NCI-H82 (cell line): ENCODE measurements at regions not wholly inside any gene's neighbourhood (a gene's known extent, or its start where the extent isn't known, plus 50 kb on each side); places are given as distances from the start of the nearest gene placed in this dataset.

ENCODE experiments used
- DNase-seq: peaks from one replicate; lab custom pipeline; 2025; lab: John Stamatoyannopoulos, UW

DNA sequence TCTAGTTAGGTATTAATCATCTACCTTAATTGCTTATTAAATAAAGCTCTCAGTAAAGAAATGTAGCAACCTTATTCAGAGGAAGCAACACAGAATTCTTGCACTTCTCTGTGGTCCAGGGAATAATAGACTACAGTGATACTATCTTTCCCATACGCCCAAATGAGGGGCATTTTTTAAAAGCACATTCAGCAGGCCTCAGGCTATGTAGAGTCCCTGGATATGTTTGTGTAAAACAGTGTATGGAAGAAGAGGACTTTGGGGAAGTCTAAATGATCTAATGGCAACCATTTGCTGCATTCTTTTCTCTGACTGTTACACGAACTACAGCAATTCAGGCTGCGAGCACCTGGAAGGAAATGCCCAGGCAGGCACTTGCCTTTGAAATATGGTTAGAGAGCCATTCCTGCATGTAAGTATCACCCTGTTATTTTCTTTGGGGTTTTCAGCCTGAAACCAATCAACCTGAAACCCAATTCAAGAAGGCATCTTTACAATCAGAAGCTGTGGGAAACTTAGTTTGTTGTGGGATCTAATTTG is 1814.7 kb upstream of the CELF4 start:
- no peak for DNase-seq

DNA sequence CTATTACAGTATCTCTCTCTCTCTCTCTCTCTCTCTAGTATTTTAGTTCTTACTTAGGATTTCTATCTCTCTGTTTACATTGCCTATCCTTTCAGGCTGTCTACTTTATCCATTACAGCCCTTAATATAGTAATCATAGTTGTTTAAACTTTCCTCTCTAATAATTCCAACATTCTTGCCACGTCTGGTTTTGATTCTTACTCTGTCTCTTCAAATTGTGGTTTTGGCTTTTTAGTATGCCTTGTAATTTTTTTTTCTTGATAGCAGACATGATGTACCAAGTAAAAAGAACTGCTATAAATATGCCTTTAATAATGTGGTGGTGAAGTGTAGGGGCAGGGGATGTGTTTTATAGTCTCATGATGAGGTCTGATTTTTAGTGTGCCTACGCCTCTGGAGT is 1809.5 kb upstream of the CELF4 start:
- DNase-seq = no peak

DNA sequence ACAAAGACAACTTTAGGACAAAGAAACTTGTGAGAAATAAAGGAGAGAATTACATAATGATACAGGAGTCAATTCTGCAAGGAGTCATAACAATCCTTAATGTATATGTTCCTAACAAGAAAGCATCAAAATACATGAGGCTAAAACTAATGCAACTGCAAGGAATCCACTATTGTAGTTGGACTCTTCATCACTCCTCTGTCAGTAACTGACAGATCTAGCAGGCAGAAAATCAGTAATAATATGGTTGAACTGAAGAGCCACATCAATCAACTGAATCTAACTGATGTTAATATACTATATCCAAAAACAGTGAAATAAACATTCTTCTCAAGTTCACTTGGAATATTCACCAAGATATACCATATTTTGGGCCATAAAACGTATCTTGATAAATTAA is 1806.4 kb upstream of the CELF4 start:
- DNase-seq = no peak

DNA sequence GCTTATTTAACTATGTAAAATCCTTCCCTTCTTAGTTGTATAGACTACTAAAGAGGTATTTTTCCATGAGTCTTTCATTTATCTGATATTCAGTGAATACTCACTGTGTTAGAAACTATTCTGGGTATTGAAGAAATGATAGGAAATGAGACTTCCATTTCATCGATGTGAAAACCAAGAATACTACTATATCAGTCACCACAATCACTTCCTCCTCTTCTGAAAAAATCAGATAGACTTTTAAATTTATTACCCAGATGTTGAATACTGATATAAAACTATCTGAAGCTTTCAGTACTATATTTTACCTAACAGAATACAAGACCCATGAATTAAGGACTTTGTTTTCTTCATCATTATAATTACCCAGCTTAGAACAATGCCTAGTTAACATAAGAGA is 1801.1 kb upstream of the CELF4 start:
- DNase-seq = no peak

DNA sequence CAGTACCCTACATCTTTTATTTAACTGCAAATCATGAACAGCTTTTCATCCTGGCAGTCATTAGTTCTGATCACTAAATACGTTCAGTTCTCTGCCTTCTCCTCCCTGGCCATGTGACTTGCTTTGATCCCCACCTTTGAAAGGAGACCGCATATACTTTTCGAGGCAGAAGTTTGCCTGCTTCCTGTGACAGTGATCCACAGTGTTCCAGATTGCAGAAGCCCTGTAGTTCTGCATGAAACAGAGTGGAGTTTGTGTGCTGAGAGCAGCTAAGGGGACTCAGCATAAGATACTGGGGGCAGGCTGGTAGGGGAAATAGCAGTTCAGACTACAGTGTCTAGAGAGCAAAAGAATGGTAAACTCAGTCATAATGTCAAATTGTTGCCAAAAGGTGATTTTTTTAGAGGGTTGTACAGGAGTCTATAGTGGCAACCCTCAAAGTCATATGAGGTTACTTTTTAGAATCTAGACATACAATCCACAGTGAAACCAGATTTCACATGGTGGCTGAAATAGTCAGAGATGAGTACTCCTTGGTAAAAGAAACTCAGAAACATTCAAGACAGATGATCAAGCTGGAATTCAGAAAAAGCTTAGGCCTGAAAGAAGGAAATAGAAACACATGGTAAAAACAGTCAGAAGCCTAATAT is 1800.4 kb upstream of the CELF4 start:
- DNase-seq = no peak

DNA sequence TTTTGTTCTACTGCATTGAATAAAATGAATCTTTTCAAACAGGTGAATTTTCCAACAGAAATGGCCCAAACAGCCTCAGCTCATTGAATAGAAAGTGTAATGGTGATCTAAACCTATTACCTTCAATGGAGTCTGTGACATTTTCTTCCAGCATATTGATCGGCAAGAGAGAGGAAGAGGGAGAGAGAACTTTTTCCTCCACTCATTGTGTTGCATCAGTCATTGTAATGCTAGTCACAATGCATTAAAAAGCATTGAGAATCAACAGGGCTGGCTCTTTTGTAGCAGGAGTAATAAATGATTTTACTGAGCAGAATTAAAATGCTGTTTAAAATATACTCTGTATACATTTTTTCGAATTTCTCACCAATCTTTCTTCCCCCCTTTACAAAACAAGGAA is 1794.5 kb upstream of the CELF4 start:
- no peak for DNase-seq

DNA sequence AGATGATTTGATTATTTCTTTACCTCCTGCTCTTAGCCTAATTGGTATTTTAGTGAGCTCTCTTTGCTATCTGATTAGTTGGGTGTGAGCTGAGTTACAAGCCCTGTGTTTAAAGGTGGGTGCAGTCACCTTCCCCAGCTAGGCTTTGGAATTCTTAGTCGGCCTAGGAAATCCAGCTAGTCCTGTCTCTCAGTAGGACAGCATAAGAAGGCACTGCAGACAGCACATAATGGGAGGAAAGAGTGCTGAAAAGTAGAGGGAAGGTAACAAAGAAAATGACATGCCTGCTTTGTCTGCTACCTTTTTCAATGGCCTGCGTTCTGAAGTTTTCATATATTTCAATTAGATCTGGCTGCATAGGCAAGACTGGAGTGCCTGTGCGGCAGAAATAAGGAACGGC is 1794.0 kb upstream of the CELF4 start:
- no peak for DNase-seq

DNA sequence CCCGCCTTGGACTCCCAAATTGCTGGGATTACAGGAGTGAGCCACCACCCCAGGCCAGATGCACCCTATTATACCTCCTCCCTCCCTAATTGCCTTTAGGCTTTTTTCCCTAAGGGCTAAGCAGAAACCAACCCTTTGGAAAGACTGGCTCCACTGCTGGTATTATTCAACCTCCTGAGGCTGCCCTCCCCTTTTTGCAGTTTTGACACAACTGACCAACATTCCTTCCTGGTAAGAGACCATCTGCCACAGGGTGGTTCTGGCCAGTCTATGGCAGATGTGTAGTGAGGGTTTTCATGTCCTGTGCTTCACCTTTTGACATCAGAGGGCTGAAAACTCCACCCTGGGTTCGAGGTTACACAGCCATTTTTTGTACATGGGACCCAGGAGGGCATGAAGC is 1785.3 kb upstream of the CELF4 start:
- DNase-seq = peak; percentile 13

DNA sequence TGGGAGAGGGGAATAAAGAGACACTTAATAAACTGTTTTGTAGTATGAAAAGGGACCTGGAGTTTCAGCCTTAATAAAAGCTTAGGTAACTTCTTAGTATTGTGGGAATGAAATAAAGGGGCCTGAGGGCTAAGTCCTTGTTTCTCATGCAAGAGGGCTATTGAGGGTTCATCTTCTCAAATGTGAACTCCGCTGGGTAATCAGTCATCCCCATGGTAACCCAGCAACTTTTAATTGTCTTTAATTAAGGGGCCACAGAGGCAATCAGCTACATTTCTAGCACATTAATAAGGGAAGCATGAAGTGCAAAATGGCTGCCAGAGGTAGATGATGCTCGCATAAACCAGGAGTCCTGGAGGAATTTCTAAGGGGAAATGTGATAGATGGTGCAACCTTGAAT is 1784.2 kb upstream of the CELF4 start:
- DNase-seq = no peak

DNA sequence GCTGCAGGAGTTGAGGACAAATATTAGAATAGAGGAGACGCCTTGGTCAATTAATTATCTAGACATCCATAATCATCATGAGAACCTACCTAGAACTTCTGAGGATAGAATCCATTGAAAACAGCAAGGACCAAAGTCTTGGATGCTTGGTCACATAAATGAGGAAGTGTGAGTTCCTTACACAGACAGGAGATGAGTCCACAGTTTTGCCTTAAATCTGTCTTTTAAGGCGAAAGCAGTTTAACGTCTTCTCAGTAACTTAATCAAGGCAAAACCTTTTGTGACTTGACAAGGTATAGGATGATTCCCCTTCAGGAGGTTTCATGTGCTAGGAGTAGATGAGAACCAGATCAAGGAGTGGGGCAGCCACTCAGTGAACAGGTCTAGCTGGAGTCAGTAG is 1783.2 kb upstream of the CELF4 start:
- no peak for DNase-seq

DNA sequence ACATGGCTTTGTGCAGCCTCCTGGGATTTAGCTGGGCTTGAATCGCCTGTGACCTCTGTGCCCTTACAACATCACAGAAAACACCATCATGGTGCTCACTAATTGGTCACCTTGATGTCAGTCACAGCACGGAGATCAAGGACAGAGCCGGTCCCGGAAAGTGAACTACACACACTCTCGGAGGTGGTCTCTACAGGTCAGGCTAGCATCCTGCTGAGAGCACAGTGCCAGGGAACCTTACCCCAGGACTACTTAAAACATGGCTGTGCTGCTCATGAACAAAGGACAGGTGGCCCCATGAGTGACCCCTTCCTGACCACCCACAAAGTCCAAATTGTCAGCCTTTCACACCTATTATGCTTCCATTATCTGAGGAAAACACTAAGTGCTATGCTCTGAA is 1782.1 kb upstream of the CELF4 start:
- no peak for DNase-seq

DNA sequence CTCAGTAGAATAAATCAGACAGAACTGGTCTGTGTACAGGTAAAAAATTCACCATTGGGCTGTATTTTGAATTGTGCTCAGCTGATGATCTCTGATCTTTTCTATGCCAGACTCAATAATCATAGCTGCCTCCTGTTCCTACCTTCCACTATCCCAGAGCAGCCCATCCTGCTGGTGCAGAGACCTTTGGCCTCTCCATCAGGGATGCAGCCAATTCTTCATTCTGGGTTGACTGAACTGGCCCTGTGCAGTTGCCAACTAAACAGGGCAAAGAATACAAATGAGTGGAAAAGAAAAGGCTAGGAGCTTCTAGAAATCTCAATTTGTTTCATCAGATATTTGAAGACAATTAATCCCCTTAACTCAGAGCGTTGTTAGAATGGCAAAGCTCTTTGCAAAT is 1781.3 kb upstream of the CELF4 start:
- DNase-seq = no peak

DNA sequence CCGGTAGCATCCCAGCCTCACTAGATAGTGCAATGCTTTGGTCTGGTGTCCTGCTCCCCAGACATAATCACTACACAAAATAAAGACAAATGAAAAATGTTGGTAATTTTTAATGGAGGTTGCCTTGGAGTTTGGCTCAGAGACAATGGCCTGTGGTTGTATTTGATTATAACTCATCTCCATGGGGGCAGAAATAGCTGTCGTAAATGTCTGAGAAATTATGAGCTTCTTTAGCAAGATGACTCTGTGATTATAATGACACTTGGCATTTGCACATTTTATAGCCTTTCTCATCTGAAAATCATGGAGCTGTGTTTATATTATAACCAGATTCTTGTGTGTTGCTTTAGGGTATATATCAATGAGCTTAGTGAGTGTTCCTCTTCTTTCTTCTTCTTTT is 1779.7 kb upstream of the CELF4 start:
- DNase-seq = no peak

DNA sequence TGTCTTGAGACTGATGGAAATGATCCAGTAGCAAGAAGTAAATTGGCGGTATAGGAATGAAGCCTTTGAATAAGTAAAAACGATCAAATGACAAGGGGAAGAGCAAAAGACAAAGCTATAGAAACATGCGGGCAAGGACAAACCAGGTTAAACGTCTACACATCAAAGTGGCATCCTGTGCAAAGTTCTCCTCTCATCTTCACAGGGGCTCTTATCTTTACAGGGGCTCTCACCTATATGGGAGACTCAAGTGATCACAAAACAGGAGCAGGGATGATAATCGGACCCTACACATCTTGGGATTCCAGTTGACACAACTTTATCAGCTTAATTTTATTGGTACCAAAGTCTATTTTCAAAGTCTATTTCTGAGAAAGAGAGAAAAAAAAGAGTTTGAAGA is 1778.9 kb upstream of the CELF4 start:
- no peak for DNase-seq

DNA sequence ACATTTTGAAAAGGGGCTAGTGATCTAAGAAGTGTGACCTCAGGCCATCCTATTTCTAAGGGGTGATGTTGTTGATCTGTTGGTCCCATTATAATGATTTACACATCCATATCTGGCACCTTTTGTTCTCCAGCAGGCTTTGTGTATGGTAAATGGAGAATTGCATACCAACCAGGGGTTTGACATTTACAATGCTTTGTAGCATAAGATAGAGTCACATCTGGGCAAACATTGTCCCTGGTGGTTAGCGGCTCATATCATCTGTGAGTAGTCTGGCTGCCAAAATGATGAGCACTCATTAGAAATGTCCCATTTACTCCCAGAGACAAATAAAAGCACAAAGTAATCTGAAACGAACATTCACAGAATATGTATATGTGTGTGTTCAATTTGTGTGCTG is 1775.5 kb upstream of the CELF4 start:
- DNase-seq = no peak

DNA sequence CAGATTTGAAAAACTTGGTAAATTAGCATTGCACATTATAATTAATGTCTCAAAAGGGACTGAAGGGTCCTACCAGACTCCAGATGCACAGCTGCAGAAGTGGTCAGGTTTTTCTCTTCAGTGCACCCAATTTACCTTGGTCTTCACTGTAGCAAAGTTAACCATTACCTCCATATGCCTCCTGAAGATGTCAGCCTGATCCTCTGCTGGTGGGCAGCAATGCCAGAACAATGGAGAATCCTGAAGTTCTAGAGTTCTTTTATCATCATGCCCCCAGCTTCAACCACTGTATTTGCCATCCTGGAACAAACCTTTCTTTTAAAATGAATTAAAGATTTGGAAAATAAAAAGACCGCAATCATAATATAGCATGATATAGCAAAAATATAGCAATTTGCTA is 1774.8 kb upstream of the CELF4 start:
- no peak for DNase-seq

DNA sequence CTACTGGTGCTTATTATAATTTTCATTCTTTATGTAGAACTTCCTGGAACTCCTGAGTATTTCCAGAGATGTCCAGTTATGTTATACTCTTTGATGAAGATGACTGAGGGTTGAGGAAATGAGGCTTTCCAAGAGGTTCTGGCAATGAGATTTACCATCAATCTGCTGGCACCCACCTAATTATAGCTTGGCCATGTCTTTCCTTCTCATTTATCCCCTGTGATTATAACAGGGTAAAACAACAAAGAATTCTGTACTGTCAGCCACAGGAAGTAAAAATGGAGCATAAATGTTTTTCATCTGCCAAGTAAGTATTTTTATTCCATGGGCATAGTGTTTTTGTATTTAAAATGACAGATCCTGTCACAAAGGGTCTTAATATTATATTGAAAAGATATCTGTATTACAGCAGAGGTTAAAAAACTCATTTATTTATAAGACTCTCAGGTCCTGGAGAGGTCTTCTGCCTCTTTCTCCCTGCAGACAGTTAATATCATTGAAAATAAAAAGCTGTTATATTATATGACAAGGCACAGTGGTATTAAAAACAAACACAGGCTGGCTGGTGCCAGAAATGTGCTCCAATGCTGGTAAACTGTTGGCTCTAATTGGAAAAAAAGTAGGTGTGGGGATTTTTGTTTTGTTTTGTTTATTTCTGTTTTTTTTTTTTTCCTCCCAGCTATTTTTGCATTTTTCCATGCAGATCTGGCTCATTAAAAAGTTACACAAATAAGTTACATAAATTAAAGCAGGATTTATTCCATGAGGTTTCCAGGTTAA is 1764.1 kb upstream of the CELF4 start:
- DNase-seq = no peak

DNA sequence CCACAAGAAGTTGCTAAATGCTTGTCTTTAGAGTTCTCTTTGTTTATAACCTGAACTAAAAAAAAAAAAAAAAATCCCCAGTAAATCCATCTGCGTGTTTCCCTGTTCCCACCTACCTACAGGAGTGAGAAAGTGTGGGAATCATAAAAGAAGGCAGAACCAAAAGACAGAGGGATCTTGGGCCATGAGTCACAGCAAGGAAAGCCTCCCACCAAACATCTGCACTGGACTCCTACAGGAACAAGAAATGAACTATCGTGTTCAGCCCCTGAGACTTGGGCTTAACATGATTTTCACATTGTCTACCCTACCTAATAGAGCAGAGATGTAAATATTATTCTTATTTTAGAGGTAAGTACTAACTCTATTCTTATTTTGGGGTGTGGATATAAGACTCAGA is 1761.2 kb upstream of the CELF4 start:
- no peak for DNase-seq

DNA sequence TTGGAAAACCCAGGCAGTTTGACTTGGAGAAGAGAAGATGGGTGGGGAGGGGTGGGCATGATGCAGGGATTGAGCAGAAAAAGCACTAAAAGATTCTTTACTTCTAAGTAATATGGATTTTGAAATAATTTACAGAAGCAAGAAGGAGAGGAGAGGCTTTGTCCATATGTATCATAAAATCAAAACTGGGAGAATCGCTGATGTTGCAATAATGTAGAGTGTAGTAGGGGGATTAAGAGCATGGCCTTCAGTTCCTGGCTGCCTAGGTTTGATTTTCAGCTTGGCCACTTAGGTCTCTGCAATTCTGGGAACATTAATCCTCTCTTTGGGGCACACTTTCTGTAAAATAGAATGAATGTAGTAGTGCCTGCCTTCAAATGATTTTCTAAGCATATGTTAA is 1760.4 kb upstream of the CELF4 start:
- DNase-seq = no peak

DNA sequence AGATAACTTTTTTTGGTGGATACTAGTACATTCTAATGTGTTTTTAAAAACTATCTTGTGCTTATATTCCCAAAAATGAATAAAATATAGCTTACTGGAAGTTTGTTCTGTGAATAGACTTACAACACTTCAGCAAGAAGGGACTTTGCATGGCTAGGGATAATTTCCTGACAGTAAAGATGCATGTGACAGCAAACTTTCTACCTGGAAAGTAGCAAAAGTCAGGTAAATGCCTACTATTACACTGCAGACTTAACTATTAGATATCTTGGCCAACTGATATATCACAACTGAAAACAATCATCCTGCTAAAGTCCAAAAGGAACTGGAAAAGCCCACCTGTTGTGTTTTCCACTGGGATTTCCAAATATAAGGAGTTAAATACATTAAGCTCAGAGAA is 1753.5 kb upstream of the CELF4 start:
- DNase-seq = no peak

DNA sequence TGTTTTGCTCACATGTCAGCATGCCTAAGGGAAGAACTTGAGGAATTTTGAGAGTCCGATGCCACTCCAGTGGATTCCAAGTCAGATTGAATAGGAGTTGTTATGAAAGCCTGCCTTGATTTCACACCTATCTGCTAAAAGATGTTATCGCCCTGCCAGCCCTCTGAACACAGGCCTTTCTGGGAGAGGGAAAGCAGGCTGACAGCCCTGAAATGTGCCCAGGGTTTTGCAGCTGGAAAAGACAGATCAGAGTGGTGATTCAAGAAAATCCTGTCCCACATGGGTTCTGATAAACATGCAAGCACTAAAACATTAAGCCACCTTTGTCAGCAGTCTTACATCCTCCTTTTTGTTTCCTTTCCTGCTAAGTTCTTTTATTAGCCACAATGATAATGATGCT is 1752.9 kb upstream of the CELF4 start:
- DNase-seq = no peak

DNA sequence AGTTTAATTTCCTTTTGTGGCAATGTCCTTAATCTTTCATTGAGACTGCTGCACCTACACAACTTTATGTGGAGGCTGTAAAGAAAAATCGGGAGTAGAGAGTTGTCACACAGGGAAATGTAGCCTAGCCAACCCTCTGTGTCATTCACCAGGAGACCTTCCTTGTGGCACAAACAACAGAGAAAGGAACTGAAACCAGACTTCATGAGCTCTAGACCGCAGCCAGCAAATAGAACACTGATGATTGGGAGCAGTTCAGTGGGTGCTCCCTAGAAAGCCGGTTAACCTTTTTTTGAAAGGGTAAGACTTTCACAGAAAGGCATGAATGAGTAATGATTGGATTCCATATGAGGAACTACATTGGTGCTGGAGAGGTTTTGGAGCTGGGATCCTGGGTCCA is 1752.4 kb upstream of the CELF4 start:
- DNase-seq = no peak

DNA sequence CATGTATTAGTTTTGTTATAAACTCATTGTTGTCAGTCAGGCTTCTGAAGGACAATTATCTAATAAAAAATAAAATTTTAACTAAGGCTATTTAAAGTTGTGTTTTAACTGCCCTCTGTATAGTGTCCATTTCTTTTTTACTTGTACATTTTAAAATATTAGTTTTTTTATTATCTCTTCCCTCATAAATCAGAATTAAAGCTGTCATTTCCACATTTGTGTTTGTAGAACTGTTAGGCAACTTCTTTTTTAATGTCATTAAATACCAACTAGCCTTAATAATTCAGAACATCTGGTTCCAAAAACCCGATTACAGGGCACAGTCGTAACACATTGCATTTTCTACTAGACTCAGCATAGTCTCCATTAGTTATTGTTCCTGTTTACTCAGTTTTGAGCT is 1749.0 kb upstream of the CELF4 start:
- no peak for DNase-seq

DNA sequence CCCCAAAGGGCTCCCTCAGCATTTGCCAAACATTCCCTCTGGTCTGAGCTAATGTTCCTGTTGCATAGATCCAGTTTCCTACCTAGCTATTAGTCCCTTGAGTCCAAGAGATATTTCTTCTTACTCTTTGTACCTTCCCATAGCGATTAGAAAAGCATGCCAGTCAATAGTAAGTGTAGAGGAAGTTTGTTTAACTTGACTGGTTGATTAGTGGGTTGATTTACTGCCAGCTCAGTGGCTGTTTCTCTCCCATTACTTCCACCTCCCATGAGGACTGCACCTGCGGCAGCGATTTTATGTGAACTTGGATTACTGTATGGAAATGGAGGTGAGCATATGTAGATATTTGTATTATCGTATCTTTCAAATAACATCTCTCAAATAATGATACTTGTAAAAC is 1748.4 kb upstream of the CELF4 start:
- DNase-seq = no peak
